Dendritic cell treated with granulocyte-macrophage colony-stimulating factor and Interleukin-4, amounts not matched to agents 40 ng/mL and 50 ng/mL, for 4 days (primary cell): ENCODE measurements at regions not wholly inside any gene's neighbourhood (a gene's known extent, or its start where the extent isn't known, plus 50 kb on each side); places are given as distances from the start of the nearest gene placed in this dataset.

ENCODE experiments used
- H3K27ac Mint-ChIP-seq: one replicate; pipeline ENCODE4 v1.8.0; 2022; ENCODE audit warnings: mild to moderate bottlenecking, mixed read lengths
- H3K27me3 Mint-ChIP-seq: one replicate; pipeline ENCODE4 v1.8.0; 2022; ENCODE audit warnings: mild to moderate bottlenecking, mixed read lengths
- H3K36me3 Mint-ChIP-seq: one replicate; pipeline ENCODE4 v1.8.0; 2022; ENCODE audit warnings: low read depth, mixed read lengths
- H3K4me1 Mint-ChIP-seq: one replicate; pipeline ENCODE4 v1.8.0; 2022; ENCODE audit warnings: low read depth, mixed read lengths
- H3K4me3 Mint-ChIP-seq: one replicate; pipeline ENCODE4 v1.8.0; 2022; ENCODE audit warnings: mild to moderate bottlenecking, moderate library complexity, mixed read lengths
- H3K9me3 Mint-ChIP-seq: one replicate; pipeline ENCODE4 v1.8.0; 2022; ENCODE audit warnings: mixed read lengths
- intact Hi-C: fragments of 100-400 bp; cut with micrococcal nuclease; formaldehyde crosslinking; loops from one replicate; pipeline ENCODE4 v1.15.0; 2022

GRCh38 chr5:110070836-110071235, 381.1 kb downstream of the MAN2A1 start:
- H3K27me3 Mint-ChIP-seq = peaks cover 1% of the 10 kb centered on the region
- H3K4me3 Mint-ChIP-seq = no peak overlapping the region
- intact Hi-C loops = no loop called here
- H3K4me1 Mint-ChIP-seq = no peaks in the 10 kb centered on the region
- H3K9me3 Mint-ChIP-seq = peaks cover 57% of the 10 kb centered on the region
- no peaks in the 10 kb centered on the region for H3K36me3 Mint-ChIP-seq
- H3K27ac Mint-ChIP-seq = no peak overlapping the region

GRCh38 chr5:110072651-110073050, 382.9 kb downstream of the MAN2A1 start:
- Mint-ChIP-seq H3K4me3 (no peak overlapping the region), H3K9me3 (peaks cover 66% of the 10 kb centered on the region), H3K4me1 (no peaks in the 10 kb centered on the region), H3K27me3 (peaks cover 1% of the 10 kb centered on the region), H3K36me3 (no peaks in the 10 kb centered on the region), H3K27ac (no peak overlapping the region)
- intact Hi-C loops = no loop called here

DNA sequence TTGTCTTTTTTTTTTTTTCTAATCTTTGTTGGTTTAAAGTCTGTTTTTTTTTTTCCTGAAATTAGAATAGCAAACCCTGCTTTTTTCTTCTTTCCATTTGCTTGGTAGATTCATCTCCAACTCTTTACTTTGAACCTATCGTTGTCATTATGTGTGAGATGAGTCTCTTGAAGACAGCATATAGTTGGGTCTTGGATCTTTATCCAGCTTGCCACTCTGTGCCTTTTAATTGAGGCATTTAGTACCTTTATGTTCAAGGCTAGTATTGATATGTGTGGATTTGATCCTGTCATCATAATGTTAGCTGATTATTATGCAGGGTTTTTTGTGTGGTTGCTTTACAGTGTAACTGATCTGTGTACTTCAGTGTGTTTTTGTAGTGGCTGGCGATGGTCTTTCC, 383.8 kb downstream of the MAN2A1 start:
- H3K9me3 Mint-ChIP-seq = peaks cover 62% of the 10 kb centered on the region
- H3K4me3 Mint-ChIP-seq = no peak overlapping the region
- H3K36me3 Mint-ChIP-seq = no peaks in the 10 kb centered on the region
- no peak overlapping the region for H3K27ac Mint-ChIP-seq
- peaks cover 1% of the 10 kb centered on the region for H3K27me3 Mint-ChIP-seq
- H3K4me1 Mint-ChIP-seq = no peaks in the 10 kb centered on the region
- intact Hi-C loops = no loop called here

GRCh38 chr5:110075656-110076055, 385.9 kb downstream of the MAN2A1 start:
- H3K27ac Mint-ChIP-seq = no peak overlapping the region
- no peaks in the 10 kb centered on the region for H3K4me1 Mint-ChIP-seq
- intact Hi-C loops = no loop called here
- peaks cover 1% of the 10 kb centered on the region for H3K27me3 Mint-ChIP-seq
- H3K4me3 Mint-ChIP-seq = no peak overlapping the region
- no peaks in the 10 kb centered on the region for H3K36me3 Mint-ChIP-seq
- H3K9me3 Mint-ChIP-seq = peaks cover 47% of the 10 kb centered on the region

DNA sequence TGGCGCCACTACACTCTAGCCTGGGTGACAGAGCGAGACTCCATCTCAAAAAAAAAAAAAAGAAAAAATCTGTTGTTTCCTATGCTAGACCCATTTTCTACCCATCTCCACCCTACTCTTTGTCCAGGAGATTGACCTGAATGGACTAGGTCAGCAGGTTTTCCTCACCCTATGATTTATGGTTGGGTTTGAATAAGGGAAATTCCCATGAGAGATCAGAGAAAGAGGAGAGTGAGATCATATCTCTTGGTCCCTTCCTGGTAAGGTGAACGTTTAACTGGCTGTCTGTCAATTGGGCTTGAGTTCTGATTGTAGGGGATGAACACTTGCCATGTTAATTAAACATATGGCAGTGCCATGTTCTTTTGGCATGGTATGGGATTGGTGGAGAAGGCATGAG, 387.4 kb downstream of the MAN2A1 start:
- no peak overlapping the region for H3K4me3 Mint-ChIP-seq
- intact Hi-C loops = no loop called here
- no peaks in the 10 kb centered on the region for H3K36me3 Mint-ChIP-seq
- H3K9me3 Mint-ChIP-seq = peaks cover 33% of the 10 kb centered on the region
- no peak overlapping the region for H3K27ac Mint-ChIP-seq
- no peaks in the 10 kb centered on the region for H3K4me1 Mint-ChIP-seq
- peaks cover 1% of the 10 kb centered on the region for H3K27me3 Mint-ChIP-seq

DNA sequence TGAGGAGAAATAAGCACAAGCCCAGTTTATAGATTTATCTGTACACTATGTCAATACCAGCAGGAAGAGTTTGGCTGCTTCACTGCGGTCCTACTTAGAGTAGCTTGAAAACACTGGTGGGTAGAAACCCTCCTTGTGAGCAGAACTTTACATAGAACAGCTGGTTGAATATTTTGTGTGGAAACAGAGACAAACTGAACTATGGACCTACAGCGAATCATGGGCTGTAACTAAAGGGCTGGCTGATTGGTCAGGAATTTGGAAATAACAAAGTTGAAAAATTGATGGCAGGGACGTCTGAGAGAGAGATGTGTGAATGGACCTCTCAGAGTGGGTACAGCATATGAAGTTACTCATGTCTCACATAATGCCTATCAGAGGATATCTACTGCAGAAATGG, 392.5 kb downstream of the MAN2A1 start:
- Mint-ChIP-seq H3K36me3 (no peaks in the 10 kb centered on the region), H3K4me3 (no peak overlapping the region), H3K27me3 (no peaks in the 10 kb centered on the region), H3K4me1 (no peaks in the 10 kb centered on the region), H3K27ac (no peak overlapping the region), H3K9me3 (peaks cover 5% of the 10 kb centered on the region)
- intact Hi-C loops = no loop called here

DNA sequence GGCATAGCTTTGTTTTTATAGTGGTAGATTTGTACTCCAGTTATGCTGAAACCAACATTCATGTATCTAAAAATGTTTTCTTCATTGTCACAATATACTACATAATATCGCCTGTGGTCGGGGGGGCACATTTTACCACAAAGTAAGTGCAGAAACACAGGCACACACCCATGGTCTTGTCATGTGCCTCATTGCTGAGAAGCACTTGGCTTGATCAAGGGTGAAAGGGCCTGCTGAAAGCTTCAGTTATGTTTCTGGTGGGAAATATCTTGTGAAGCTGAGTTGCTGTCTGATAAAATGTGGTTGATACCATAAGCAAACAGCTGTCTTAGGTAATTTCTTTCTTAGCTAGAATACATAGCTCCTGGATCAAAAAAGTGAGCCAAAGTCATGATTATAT, 393.1 kb downstream of the MAN2A1 start:
- no peaks in the 10 kb centered on the region for H3K36me3 Mint-ChIP-seq
- H3K27ac Mint-ChIP-seq = no peak overlapping the region
- intact Hi-C loops = no loop called here
- H3K27me3 Mint-ChIP-seq = no peaks in the 10 kb centered on the region
- H3K4me3 Mint-ChIP-seq = no peak overlapping the region
- H3K4me1 Mint-ChIP-seq = no peaks in the 10 kb centered on the region
- H3K9me3 Mint-ChIP-seq = no peaks in the 10 kb centered on the region

GRCh38 chr5:110085826-110086225, 396.1 kb downstream of the MAN2A1 start:
- H3K9me3 Mint-ChIP-seq = no peaks in the 10 kb centered on the region
- no peaks in the 10 kb centered on the region for H3K36me3 Mint-ChIP-seq
- intact Hi-C loops = no loop called here
- H3K27me3 Mint-ChIP-seq = peaks cover 4% of the 10 kb centered on the region
- H3K4me3 Mint-ChIP-seq = no peak overlapping the region
- H3K27ac Mint-ChIP-seq = no peak overlapping the region
- H3K4me1 Mint-ChIP-seq = no peaks in the 10 kb centered on the region

DNA sequence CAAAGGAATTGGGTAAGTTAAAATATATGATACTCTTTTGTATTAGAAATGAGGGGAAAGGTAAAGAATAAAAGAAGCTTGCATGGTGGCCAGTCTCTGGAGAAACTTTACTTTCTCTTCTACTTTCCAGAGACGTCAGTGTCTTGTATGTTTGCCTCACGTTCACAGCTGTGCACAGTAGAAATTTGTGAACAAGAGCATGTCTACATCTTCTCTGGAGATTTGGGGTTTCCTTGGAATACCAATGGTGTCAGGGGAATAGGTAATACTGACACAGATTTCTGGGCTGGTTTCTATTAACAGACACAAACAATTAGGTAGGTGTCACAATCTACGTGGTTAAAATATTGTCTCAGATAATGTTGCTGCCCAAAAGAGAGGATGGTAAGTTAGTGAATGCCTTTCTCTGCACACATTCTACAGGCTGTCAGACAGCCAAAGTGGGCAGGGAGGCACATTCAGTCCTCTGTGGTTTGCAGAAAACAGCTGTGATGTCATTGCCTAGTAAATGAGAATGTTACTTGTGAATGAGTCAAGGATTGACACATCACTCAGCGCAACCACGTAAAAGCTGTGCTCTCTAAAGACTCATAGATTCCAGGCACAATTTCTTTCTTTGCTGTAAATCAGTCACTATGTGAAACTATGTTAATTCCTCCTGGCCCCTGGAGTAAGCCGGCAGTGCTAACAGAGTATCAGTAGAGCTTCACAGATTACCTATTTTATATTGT, 397.1 kb downstream of the MAN2A1 start:
- Mint-ChIP-seq H3K36me3 (no peaks in the 10 kb centered on the region), H3K4me3 (no peak overlapping the region), H3K27ac (no peak overlapping the region), H3K27me3 (peaks cover 8% of the 10 kb centered on the region), H3K9me3 (no peaks in the 10 kb centered on the region), H3K4me1 (no peaks in the 10 kb centered on the region)
- intact Hi-C loops = no loop called here

- no peaks in the 10 kb centered on the region for H3K4me1 Mint-ChIP-seq
- intact Hi-C loops = no loop called here
- H3K36me3 Mint-ChIP-seq = no peaks in the 10 kb centered on the region
- H3K9me3 Mint-ChIP-seq = no peaks in the 10 kb centered on the region
- no peak overlapping the region for H3K27ac Mint-ChIP-seq
- peaks cover 11% of the 10 kb centered on the region for H3K27me3 Mint-ChIP-seq
- H3K4me3 Mint-ChIP-seq = no peak overlapping the region
Measured at GRCh38 chr5:110087829-110088228, 398.1 kb downstream of the MAN2A1 start.

GRCh38 chr5:110088676-110089436, 399.1 kb downstream of the MAN2A1 start:
- H3K4me3 Mint-ChIP-seq = no peak overlapping the region
- intact Hi-C loops = no loop called here
- H3K27ac Mint-ChIP-seq = no peak overlapping the region
- peaks cover 13% of the 10 kb centered on the region for H3K27me3 Mint-ChIP-seq
- H3K36me3 Mint-ChIP-seq = no peaks in the 10 kb centered on the region
- no peaks in the 10 kb centered on the region for H3K9me3 Mint-ChIP-seq
- H3K4me1 Mint-ChIP-seq = no peaks in the 10 kb centered on the region

- H3K36me3 Mint-ChIP-seq = no peaks in the 10 kb centered on the region
- peaks cover 20% of the 10 kb centered on the region for H3K27me3 Mint-ChIP-seq
- no peaks in the 10 kb centered on the region for H3K9me3 Mint-ChIP-seq
- H3K4me3 Mint-ChIP-seq = no peak overlapping the region
- no peak overlapping the region for H3K27ac Mint-ChIP-seq
- intact Hi-C loops = no loop called here
- no peaks in the 10 kb centered on the region for H3K4me1 Mint-ChIP-seq
Measured at GRCh38 chr5:110092955-110093785, 403.4 kb downstream of the MAN2A1 start.

DNA sequence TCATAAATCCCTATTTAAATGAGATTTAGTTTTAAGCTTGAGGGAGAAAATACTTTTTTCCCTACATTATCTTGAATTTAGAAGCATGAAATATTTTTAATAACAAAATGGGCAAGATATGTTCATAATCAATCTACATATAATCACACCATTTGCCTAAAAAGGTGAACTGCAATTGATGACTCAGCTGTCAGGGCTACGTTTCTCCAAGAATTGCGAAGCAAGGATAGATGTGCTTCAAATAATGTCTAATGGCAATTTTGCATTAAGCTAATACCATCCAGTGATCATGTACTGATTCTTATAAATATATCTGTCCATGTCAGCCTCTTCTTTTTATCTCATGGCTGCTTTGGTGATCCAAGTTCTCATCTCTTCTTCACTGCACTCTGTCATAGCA, 404.4 kb downstream of the MAN2A1 start:
- no peaks in the 10 kb centered on the region for H3K36me3 Mint-ChIP-seq
- no peaks in the 10 kb centered on the region for H3K9me3 Mint-ChIP-seq
- H3K4me1 Mint-ChIP-seq = no peaks in the 10 kb centered on the region
- H3K4me3 Mint-ChIP-seq = no peak overlapping the region
- peaks cover 25% of the 10 kb centered on the region for H3K27me3 Mint-ChIP-seq
- H3K27ac Mint-ChIP-seq = no peak overlapping the region
- intact Hi-C loops = no loop called here

GRCh38 chr5:110094548-110094947, 404.8 kb downstream of the MAN2A1 start:
- H3K9me3 Mint-ChIP-seq = no peaks in the 10 kb centered on the region
- H3K27me3 Mint-ChIP-seq = peaks cover 28% of the 10 kb centered on the region
- H3K4me3 Mint-ChIP-seq = no peak overlapping the region
- H3K36me3 Mint-ChIP-seq = no peaks in the 10 kb centered on the region
- no peaks in the 10 kb centered on the region for H3K4me1 Mint-ChIP-seq
- intact Hi-C loops = no loop called here
- no peak overlapping the region for H3K27ac Mint-ChIP-seq
